HG03196 (cell line): ENCODE measurements at regions not wholly inside any gene's neighbourhood (a gene's known extent, or its start where the extent isn't known, plus 50 kb on each side); places are given as distances from the start of the nearest gene placed in this dataset.

Experiments used
- ATAC-seq: cut with Tn5 transposase; IDR thresholded peaks from one replicate; pipeline ENCODE4 v1.9.1; 2021; ENCODE audit not compliant: unreplicated experiment

DNA sequence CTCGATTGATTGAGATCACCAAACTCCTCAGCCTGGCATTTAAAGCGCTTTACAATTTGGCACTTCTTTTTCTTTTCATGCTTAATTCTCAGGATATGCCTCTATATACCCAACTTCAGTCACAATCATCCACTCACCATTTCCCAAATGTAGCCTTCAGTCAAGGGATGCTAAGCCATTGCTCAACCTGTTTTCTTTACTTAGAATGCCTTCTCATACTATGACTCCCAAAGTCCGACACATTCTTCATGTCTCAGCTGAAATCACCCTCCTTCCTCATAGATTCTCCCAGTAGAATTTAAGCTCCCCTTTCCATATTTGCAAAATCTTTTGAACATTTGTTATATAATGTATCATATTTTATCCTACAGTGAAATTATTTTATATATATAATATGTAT lies 467.0 kb downstream of the LRIG3 start:
- no peak for ATAC-seq

DNA sequence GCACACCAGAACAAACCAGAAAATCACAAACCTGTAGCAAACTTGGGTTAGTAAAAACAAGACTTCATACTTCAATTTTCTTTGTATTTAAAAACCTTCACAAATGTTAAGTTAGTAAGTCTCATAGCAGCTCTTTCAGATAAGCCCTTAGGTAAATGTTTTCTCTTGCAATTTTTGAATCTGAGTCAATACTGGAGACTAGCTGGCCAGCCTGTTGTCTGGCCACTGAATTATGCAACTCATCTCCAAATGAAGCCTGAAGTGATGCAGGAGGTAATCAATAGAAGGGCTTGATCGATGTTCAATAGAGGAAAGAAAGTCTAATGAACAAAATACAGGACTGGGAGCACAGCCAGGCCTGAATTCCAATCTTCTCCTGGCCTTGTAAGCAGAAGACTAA lies 465.2 kb downstream of the LRIG3 start:
- ATAC-seq = no peak

DNA sequence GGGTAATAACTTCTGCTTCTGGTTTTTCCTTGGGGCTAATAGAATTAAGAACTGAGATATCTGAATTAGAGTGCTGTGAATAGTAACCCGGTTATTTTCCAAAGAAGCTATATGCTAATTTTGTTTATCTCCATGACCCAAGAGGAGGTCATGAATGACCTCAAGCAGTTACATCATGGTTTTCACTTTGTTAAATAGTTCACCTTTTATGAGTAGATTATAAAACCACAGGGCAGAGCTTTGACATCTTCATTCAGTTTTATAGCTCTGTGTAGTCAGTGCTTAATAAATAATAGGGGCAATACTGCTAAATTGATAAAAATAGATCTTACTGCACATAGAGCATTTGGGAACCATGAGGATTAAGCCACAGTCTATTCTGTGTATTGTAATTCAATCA lies 462.2 kb downstream of the LRIG3 start:
- no peak for ATAC-seq

DNA sequence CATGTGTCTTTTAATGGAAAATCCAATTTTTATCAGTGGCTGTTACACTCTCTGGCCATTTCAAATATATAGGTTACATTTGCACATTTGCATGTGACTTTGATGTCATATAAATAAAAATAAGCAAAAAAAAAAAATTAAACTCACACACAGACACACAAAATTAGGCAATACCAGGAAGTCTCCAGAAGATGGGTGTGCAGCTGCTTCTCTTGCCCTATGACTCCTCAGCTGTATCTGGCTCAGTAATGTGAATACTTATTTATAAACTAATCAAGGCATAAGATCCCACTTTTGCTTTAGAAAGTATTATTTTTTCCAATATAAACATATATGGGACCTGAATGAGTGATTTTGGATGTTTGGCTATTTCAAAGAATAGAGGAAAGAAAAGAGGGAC lies 461.1 kb downstream of the LRIG3 start:
- no peak for ATAC-seq

GRCh38 chr12:58463051-58463450 lies 457.3 kb downstream of the LRIG3 start:
- no peak for ATAC-seq

DNA sequence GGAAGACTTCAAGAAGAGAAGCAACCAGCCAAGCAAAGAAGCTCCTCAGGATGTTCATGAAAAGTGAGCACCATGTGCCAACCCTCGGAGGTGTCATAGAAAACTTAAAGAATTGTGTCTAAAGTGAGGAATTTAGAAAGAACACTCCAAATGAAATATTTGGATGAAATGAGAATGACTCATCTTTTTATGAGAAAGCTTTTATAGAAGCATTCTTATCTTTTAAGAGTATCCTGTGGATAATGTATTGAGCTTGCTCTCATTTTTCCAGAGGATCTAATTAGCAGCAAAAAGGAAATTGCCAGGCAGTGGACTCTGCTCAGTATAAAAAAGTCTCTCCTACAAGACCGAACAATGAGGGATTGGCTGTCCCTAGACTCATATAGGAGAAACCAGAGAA lies 454.9 kb downstream of the LRIG3 start:
- ATAC-seq = no peak

- ATAC-seq = peak; percentile 55
Measured at GRCh38 chr12:58470266-58471010, 449.9 kb downstream of the LRIG3 start.

DNA sequence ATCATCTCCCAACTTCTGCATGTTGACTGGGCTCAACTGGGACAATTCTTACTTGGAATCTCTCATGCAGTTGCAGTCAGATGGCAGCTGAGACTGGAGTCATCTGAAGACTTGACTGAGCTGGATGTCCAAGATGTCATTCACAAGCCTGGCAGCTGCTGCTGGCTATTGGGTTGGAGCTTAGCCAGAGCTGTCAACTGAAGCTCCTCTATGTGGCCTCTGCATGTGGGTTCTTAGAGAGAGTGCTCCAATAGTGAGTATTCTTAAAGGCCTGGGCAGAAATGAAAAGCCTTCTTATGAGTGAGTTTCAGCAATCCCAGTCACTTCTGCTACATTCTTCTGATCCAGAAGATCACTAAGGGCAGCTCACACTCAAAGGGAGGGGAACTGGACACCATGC lies 440.9 kb downstream of the LRIG3 start:
- ATAC-seq = no peak

DNA sequence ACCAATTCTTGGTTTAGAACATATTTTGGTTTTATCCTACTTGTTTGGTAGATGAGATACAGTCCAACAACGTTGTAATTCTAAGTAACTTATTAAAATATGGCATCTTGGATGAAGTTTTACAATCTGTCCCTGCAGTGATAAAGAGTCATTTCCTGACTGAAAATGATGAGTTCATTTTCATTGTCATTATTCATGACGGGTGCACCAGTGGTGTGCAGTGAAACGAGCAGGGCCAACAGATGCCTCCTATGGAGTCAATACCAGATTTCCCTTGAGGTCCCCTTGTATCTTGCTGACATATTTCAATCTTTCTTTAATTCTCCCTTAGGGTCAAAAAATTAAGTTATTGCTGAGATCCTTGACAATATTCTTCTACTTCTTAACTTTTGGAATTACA lies 438.5 kb downstream of the LRIG3 start:
- no peak for ATAC-seq

- ATAC-seq = no peak
Measured at GRCh38 chr12:58487255-58487654, 433.0 kb downstream of the LRIG3 start.

GRCh38 chr12:58487678-58488161 lies 432.6 kb downstream of the LRIG3 start:
- ATAC-seq = no peak

GRCh38 chr12:58489394-58489793 lies 430.9 kb downstream of the LRIG3 start:
- no peak for ATAC-seq

DNA sequence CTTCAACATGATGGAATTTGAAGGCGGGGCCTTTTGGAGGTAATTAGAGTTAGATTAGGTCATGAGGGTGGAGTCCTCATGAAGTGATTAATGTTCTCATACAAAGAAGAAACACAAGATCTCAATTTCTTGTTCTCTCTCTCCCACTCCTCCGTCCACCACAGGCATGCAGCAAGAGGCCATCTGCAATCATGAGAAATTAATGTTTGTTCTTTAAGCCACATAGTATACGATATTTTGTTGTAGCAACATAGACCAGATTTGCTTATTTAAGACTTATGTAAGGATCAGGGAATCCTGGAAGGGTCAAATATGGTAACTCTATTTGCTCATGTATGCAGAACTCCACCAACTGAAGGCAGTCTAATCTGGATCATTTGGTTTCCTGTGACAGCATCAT lies 429.0 kb downstream of the LRIG3 start:
- no peak for ATAC-seq

DNA sequence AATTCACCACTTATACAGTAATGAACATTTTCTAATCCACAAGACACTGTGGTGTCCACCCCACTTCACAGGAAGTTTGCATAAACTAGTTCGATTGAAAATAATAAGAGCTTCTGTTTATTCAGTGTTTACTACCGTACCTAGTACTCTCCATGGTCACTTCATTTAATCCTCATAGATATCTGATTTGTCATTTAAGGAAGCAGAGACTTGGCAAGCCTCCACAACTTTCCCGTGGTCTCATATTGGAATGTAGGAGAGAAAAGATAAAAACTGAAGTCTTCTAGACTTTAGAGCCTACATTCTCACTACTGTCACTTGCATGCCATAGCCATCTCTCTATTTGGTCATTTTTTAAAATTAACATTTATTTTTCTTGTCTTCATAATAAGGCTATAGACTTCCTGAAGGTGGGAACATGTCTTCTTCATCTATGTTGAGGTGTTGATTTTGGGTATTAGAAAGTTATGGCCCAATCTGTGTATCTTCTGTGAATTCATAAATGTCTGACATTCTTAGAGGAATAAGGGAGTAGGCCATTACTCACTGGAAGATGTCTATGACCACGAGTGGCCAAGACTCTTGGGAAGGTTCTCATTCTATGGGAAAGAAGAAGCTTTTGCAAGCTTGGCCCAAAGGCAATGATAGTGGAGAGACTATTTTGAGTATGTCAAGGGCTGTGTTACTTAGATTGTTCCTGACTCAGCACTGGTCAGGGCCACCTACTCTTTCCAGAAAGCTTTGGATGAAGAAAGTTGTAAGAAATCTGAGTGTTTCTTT lies 423.7 kb downstream of the LRIG3 start:
- ATAC-seq = no peak

DNA sequence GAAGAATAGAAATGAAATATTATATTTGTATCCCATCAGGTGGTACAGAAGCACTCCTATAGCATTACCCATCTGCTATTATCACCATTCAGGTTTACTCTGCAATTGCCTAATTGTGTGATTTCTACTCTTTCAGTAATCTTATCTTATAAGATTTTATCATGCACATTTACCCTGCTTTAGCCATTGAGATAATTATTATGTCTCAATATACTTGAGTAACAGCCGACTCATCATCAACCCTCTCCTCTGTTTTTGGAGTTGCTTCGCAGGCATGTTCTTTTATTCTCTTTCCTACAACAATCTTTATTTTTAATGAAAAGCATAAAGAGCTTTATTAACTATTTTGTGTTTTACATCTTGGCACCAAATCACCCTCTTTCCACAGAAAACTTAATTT lies 419.9 kb downstream of the LRIG3 start:
- no peak for ATAC-seq

DNA sequence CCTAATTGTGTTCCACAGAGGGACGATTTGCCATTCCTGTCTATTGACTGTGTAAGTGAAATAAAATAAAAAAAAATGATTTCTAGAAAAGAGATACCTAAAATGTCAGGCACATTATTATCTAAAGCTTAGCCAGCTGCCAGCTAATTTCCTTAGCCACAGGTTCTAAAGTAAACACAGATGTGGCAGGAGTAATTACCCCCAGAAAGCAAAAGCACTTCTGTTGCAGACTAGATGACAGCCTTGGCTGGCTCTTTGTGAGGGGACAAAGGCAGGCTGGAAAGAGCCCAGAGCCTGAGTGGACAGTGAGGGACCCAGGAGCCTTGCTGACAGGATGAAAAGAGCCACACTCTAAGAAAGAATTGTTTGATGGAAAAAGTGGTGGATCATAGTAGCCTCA lies 418.1 kb downstream of the LRIG3 start:
- no peak for ATAC-seq

GRCh38 chr12:58502841-58503240 lies 417.5 kb downstream of the LRIG3 start:
- no peak for ATAC-seq

GRCh38 chr12:58503731-58504130 lies 416.6 kb downstream of the LRIG3 start:
- no peak for ATAC-seq

- no peak for ATAC-seq
Measured at GRCh38 chr12:58504143-58504938, 416.0 kb downstream of the LRIG3 start.

- ATAC-seq = no peak
Measured at GRCh38 chr12:58509116-58509885, 411.0 kb downstream of the LRIG3 start.

DNA sequence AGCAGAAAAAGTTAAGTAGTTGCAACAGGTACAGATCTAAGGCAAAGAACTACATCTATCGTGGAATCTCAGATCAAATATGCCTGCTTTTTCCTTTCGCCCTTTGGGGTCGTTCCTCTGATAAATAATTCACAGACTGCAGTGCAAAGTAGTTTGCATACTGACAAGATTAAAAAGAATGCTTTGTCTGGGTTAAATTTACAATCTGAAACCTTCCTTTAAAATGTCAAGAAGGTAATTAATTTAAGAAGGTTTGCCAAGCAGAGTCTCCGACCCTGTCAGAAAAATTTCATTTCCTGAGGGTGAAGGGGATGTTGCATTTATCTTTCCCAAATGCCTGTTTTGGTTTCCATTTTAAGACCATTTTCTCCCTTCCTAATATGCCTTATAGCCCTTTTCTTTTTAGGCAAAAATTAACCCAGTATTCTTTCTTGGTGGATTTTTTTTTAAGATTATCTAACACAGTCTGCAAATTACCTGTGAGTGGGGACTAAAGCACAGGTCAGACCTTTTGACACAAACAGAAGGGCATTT lies 406.9 kb downstream of the LRIG3 start:
- ATAC-seq = no peak
